NCI-H2107 treated with DMSO at 0.1 percent for 48 hours (cell line): ENCODE measurements at regions not wholly inside any gene's neighbourhood (a gene's known extent, or its start where the extent isn't known, plus 50 kb on each side); places are given as distances from the start of the nearest gene placed in this dataset.
A peak's percentile ranks its signal among the peaks of the same experiment; 100 is the strongest.

Experiments used
- DNase-seq: peaks from one replicate; lab custom pipeline; 2025; ENCODE audit not compliant: unreplicated experiment; lab: John Stamatoyannopoulos, UW

DNA sequence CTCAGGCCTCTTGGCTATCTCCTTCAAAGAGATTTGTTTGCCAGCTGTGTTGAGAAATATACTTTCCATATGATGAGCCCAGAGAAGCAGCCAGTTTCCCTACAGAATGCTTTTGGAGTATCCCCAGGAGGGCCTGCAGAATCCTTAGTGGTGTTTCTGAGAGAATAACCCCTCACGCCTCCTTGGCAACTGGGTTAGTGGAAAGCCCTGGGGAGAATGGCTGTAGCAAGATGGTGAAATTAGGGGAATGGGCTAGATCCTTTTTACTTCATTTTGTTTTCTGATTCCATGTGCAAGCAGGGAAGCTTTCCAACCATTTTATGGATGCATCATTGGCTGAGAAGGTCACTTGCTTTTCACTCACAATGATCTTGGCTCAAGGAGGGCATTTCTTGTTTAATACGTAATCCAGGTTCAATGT, 364.6 kb downstream of the DMRT2 start:
- DNase-seq = no peak

DNA sequence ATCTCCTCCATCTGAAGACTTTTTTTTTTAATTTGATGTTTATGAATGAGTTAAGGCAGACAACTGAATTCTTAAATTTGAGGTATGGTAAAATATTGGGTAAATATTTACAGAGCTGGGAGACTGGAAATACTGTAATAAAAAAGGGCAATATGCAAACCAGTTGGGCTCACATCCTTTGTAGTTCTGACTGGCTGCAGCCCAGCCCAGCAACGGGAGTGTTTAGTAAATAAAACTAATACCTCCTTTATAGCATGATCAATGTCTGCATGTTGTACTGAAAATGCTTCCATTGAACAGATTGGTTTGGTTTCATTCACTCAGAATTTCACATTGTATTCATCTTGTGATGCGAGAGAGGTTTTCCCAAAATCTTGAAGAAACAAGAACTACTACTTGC, 365.0 kb downstream of the DMRT2 start:
- no peak for DNase-seq

DNA sequence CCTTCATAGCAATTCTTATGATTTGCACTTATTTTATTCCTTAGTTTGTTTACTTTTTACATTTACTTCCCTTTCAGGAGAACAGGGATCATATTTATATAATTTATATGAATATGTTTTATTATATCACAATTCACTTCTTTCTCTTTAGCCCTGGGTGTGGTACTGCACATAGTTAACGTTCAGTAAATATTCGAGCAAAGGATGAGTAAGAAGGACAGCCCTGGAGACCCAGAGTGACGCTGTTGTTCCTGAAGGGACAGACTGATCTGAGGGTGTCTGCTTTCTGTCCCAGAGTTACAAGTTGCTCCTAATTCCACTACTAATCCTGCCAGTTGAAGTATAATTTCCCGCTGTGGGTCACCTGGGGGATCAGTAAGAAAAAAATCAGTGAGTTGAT, 366.1 kb downstream of the DMRT2 start:
- DNase-seq = no peak

DNA sequence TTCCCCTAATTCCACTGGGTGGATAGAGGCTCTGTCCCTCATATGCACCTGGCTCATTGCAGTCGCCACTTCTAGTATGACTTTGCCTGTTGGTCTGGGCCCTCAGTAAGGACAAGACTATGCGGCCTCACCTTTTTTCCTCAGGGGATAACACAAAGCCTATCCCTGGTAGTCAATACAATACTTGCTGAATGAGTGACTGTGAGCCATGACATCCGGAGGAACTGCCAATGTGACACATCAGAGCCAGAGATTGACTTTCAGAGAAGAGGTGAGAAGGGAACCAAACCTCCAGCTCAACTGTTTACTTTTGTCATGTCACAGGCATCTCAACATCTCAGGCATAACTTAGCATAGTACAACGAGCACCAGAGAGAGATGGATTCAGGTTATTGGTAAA, 371.3 kb downstream of the DMRT2 start:
- DNase-seq = no peak

- no peak for DNase-seq
Measured at GRCh38 chr9:1427875-1428274, 377.7 kb downstream of the DMRT2 start.

- DNase-seq = no peak
Measured at GRCh38 chr9:1429297-1429696, 379.1 kb downstream of the DMRT2 start.

DNA sequence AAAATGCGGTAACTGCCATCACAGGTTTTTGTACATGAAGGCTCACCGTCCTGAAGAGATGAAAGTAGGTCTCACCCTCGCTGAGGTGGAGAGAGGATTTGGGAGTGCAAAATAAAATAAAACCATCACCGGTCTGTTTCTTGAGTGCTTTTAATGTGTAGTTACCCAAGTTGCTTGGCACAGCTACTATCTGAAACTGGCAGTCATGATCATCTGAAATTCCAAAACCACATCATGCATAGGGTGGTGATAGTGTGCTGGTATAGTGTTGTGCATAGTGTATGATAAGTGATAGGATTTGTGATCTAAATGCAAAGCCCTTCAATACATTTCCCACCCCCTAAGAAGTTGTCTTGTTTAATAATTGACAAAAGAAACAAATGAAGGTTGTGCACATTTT, 381.3 kb downstream of the DMRT2 start:
- DNase-seq = no peak

DNA sequence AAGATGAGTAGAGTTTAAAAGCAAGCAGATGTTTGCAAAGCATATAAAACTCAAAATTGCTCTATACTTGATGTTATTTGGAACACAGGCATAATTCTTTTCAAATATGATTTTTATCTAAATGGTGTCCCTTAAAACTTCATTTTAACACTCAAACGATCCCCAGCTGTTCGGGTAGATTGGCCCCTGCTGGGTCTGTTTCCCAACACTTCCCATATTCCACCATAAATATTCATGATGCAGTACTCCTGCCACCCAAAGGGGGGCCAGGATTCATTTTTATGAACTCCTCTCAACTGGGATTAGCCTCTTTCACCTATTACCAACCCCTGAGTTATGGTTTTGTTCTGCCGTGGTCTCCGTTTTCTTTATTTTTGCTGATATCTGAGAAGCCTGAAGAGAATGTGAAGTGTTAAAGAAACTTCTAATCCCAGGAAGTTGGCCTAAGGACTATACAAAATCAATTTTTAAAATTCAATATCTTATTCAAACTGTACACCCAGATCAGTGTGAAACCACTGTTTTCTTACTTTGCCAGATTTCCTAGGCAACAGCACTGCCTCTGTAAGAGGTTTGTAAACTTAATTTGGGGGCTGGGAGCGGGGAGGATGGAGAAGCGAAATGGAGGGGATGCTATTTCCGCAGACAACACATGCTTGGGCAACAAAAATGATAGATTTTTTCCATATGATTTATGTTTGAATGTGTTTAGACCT, 384.1 kb downstream of the DMRT2 start:
- peak; percentile 4 for DNase-seq

DNA sequence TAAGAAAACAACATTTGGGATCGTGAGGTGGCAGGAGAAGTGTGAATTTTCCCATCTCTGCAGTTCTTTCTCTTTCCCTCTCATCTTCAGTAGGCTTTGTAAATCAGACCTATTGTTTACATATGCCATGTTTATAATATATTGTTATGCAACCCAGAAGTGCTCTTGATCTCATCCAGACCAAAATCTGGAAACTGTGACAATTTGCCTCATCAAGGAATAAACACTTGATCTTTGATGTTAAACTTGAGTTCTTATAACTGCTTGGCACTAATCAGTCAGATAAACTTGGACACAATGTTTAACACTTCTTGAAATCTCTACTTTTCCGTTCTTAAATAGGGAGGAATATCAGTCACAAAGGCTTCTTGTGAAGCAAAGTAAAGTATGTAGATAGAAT, 384.7 kb downstream of the DMRT2 start:
- no peak for DNase-seq

- no peak for DNase-seq
Measured at GRCh38 chr9:1440256-1440655, 390.1 kb downstream of the DMRT2 start.

DNA sequence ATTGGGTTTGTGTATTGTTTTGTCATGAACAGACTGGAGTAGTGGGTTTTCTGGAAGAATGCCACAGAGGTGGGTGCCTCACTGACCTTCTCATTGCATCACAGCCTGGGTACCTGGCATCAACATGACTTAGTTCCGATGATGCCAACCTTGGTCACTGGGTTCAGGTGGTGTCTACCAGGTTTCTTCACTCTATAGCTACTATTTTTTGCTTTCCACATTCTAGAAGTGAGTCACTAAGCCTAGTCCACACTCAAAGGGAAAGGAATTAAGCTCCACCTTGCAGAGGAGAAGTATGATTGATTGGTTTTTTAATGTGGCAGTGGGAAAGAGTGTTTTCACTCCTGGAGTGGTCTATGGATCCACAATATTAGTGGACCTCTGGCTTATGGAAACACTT, 391.9 kb downstream of the DMRT2 start:
- DNase-seq = no peak

- DNase-seq = no peak
Measured at GRCh38 chr9:1443450-1443849, 393.3 kb downstream of the DMRT2 start.

DNA sequence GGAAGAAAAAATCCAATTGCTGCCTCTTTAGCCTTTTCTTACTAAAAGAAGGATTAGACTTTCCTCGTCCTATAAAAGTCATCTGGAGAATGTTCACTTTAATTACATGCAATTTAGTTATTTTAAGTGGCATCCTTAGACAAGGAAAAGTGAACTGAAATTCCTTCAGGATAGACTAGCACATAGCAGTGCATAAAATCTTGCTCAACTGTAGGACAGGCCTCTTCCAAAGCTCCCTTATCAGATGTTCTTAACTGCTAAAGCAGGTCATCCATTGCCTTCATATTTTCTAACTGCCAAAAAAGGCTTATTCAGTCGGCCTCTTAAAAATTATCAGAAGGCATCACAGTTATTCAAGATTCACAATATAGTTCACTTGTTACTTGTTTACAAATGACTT, 396.5 kb downstream of the DMRT2 start:
- no peak for DNase-seq

- DNase-seq = no peak
Measured at GRCh38 chr9:1453636-1454035, 403.5 kb downstream of the DMRT2 start.

DNA sequence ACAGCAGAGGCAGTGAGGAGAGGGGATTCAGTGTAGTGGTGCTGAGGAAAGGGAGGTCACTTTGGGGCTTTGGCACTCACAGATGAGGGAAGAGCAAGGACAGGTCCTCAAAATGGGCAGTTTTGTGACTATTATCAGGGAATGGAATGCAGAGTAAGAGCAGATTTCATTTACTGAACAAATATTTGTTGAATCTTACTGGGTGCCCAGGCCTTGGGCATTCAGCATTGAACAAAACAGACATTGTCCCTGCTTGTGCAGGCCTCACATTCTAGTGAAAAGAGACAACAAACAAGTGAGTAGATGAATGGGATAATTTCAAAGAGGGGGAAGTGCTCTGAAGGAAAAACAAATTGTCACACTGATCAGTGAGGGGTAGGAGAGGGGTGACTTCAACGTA, 404.1 kb downstream of the DMRT2 start:
- DNase-seq = no peak

- DNase-seq = no peak
Measured at GRCh38 chr9:1454616-1455347, 404.6 kb downstream of the DMRT2 start.

GRCh38 chr9:1455766-1456165, 405.6 kb downstream of the DMRT2 start:
- no peak for DNase-seq

DNA sequence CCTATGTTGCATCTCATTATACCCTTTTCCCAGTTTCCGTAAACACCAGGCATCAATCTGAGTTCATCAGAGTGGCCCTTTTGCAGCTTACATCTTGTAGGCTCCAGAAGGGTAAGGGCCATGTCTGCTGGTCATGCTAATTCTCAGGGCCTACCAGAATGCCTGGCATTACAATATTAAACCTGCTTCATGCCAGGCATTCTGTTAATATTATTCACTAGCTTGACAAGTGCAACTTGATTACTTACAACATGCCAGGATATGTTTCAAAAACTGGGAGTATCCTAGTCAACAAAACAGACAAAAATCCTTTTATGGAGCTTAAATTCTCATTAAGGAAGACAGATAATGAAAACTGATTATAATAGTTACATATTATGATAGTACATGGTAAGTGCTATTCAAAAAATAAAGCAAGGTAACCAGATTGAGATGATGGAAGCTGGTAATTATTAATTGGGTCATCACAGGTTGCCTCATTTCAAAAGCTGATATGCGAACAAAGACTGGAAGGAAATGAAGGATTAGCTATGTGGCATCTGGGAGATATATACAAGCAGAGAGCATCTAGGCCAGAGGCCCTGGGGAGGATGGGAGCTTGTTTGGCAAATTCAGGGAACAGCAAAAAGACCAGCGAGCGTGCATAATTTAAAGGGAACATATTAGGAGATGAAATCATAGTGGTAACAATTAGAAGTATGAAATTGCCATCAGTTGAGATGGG, 406.3 kb downstream of the DMRT2 start:
- no peak for DNase-seq

- DNase-seq = no peak
Measured at GRCh38 chr9:1457460-1457859, 407.3 kb downstream of the DMRT2 start.

- peak; percentile 58 for DNase-seq
Measured at GRCh38 chr9:1458503-1458902, 408.3 kb downstream of the DMRT2 start.

GRCh38 chr9:1460143-1460769, 410.1 kb downstream of the DMRT2 start:
- peak; percentile 75 for DNase-seq

- peak; percentile 26 for DNase-seq
Measured at GRCh38 chr9:1461812-1462211, 411.7 kb downstream of the DMRT2 start.
